DND-41 (cell line): ENCODE measurements at regions not wholly inside any gene's neighbourhood (a gene's known extent, or its start where the extent isn't known, plus 50 kb on each side); places are given as distances from the start of the nearest gene placed in this dataset.

Experiments used
- ATAC-seq: fragments of 200-7000 bp; cut with Tn5 transposase; 3 replicates; pipeline ENCODE4 v1.9.1; 2021; ENCODE audit warnings: low read depth; ENCODE audit not compliant: insufficient read depth
- DNase-seq: peaks from one replicate; pipeline ENCODE4 v3.0.0-alpha.2; 2020
- H2AFZ ChIP-seq: 2 replicates; pipeline ENCODE4 v1.6.0; 2012; ENCODE audit warnings: low read depth, low read length
- H3K27ac ChIP-seq: 2 replicates; pipeline ENCODE4 v1.5.1; 2012; ENCODE audit warnings: low read length, inconsistent platforms
- H3K27me3 ChIP-seq: fragments of 200-600 bp; sonication (generic); 2 replicates; pipeline ENCODE4 v1.6.0; 2012; ENCODE audit warnings: low read length, mild to moderate bottlenecking, inconsistent platforms; ENCODE audit not compliant: insufficient read depth, poor library complexity
- H3K36me3 ChIP-seq: 2 replicates; pipeline ENCODE4 v1.5.1; 2012; ENCODE audit warnings: low read length, inconsistent platforms; ENCODE audit not compliant: insufficient read depth
- H3K4me1 ChIP-seq: 2 replicates; pipeline ENCODE4 v1.5.1; 2012; ENCODE audit warnings: mild to moderate bottlenecking, low read length; ENCODE audit not compliant: insufficient read depth
- H3K4me2 ChIP-seq: 2 replicates; pipeline ENCODE4 v1.6.0; 2012; ENCODE audit warnings: mild to moderate bottlenecking, moderate library complexity, low read length, inconsistent platforms; ENCODE audit not compliant: insufficient read depth
- H3K4me3 ChIP-seq, 2 experiments: fragments of 200-600 bp in 1 of 2; shearing (Covaris generic) in 1 of 2; 2 replicates each; pipeline ENCODE4 v1.5.1; 2012 to 2016; ENCODE audit warnings: inconsistent platforms in 2 of 2, low read length in 2 of 2, mild to moderate bottlenecking in 2 of 2, low read depth in 1 of 2, moderate library complexity in 1 of 2
- H3K79me2 ChIP-seq: 2 replicates; pipeline ENCODE4 v1.6.0; 2012; ENCODE audit warnings: low read length, inconsistent platforms; ENCODE audit not compliant: insufficient read depth
- H3K9ac ChIP-seq: 2 replicates; pipeline ENCODE4 v1.6.0; 2012; ENCODE audit warnings: low read depth, mild to moderate bottlenecking, inconsistent platforms, low read length, moderate library complexity
- H3K9me3 ChIP-seq: 2 replicates; pipeline ENCODE4 v1.5.1; 2012; ENCODE audit warnings: low read length, moderate library complexity, mild to moderate bottlenecking, inconsistent platforms; ENCODE audit not compliant: insufficient read depth, severe bottlenecking
- H4K20me1 ChIP-seq: 2 replicates; pipeline ENCODE4 v1.6.0; 2012; ENCODE audit warnings: low read length; ENCODE audit not compliant: insufficient read depth
- EZH2 ChIP-seq: IDR thresholded peaks from 3 replicates; pipeline ENCODE4 v1.6.1; 2012; ENCODE audit warnings: borderline replicate concordance, low read depth, mild to moderate bottlenecking, moderate library complexity, low read length, inconsistent platforms; ENCODE audit not compliant: severe bottlenecking
- TF ChIP-seq, protein P1 (sequence below): IDR thresholded peaks from 2 replicates; pipeline ENCODE4 v1.5.1; 2012; ENCODE audit warnings: borderline replicate concordance, low read length, moderate library complexity, mild to moderate bottlenecking; ENCODE audit not compliant: poor library complexity, severe bottlenecking; ENCODE audit errors: extremely low read depth

- no peak overlapping the region for H3K4me2 ChIP-seq
- H3K36me3 ChIP-seq: no peaks in the 10 kb centered on the region
- H3K9me3 ChIP-seq: no peaks in the 10 kb centered on the region
- TF ChIP-seq, protein P1, sequence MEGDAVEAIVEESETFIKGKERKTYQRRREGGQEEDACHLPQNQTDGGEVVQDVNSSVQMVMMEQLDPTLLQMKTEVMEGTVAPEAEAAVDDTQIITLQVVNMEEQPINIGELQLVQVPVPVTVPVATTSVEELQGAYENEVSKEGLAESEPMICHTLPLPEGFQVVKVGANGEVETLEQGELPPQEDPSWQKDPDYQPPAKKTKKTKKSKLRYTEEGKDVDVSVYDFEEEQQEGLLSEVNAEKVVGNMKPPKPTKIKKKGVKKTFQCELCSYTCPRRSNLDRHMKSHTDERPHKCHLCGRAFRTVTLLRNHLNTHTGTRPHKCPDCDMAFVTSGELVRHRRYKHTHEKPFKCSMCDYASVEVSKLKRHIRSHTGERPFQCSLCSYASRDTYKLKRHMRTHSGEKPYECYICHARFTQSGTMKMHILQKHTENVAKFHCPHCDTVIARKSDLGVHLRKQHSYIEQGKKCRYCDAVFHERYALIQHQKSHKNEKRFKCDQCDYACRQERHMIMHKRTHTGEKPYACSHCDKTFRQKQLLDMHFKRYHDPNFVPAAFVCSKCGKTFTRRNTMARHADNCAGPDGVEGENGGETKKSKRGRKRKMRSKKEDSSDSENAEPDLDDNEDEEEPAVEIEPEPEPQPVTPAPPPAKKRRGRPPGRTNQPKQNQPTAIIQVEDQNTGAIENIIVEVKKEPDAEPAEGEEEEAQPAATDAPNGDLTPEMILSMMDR: no peak
- no peak for TF ChIP-seq EZH2
- no peaks in the 10 kb centered on the region for H3K27me3 ChIP-seq
- H4K20me1 ChIP-seq: no peaks in the 10 kb centered on the region
- no peak overlapping the region for H3K4me3 ChIP-seq
- no peak overlapping the region for H3K9ac ChIP-seq
- H2AFZ ChIP-seq: peak overlapping the region; percentile 40; the same call in 1 of the 2 replicates
- no peak overlapping the region for H3K27ac ChIP-seq
- ATAC-seq (no peak), DNase-seq (no peak)
- no peaks in the 10 kb centered on the region for H3K79me2 ChIP-seq
- H3K4me1 ChIP-seq: peaks cover 9% of the 10 kb centered on the region
These were observed 305.7 kb upstream of the SNX7 start for GRCh38 chr1:98355656-98356383.

DNA sequence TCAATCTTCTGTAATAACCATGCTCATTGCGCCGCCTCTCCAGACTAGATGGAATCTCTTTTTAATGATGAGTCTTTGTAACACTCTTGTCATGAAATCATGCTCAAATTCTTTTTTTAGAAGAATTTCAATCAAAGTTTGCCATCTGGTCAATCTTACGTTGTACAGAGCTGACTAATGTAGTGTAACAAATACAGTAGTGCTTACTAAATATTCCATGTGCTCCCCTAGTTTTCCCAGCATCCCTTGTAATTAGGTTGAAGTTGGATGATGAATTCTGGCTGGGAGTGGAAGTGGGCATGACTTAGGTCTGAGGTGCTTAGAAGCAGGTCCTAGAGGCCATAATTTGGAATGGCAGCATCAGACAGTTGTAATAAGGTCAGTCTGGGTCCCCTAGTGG lies 309.1 kb upstream of the SNX7 start:
- Histone ChIP-seq H4K20me1 (no peaks in the 10 kb centered on the region), H3K4me1 (peaks cover 9% of the 10 kb centered on the region), H3K4me2 (no peak overlapping the region), H3K27ac (no peak overlapping the region), H3K9me3 (no peaks in the 10 kb centered on the region), H3K9ac (no peak overlapping the region), H3K27me3 (no peaks in the 10 kb centered on the region), H2AFZ (no peak overlapping the region), H3K79me2 (no peaks in the 10 kb centered on the region), H3K4me3 (no peak overlapping the region), H3K36me3 (no peaks in the 10 kb centered on the region)
- ATAC-seq (no peak), DNase-seq (no peak)
- TF ChIP-seq, protein P1: no peak
- TF ChIP-seq EZH2: no peak

DNA sequence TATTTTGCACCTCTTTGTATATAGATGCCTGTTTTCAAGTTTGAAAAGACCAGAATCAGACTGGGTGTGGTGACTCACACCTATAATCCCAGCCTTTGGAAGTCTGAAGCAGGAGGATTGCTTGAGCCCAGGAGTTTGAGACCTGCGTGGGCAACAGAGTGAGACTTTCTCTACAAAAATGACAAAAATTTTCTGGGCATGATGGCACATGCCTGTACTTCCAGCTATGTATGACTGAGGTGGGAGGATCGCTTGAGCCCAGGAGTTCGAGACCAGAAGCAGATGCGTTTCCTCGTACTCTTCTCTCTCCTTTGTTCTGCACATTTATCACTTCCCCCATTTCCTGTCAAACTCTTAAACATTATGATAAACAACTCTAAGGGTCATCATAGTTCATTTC lies 310.0 kb upstream of the SNX7 start:
- TF ChIP-seq EZH2: no peak
- TF ChIP-seq, protein P1: no peak
- Histone ChIP-seq H3K27ac (peak overlapping the region; percentile 28; the same call in 1 of the 2 replicates), H3K36me3 (no peaks in the 10 kb centered on the region), H3K79me2 (no peaks in the 10 kb centered on the region), H3K4me2 (no peak overlapping the region), H2AFZ (peak overlapping the region; percentile 45), H4K20me1 (no peaks in the 10 kb centered on the region), H3K9ac (no peak overlapping the region), H3K9me3 (no peaks in the 10 kb centered on the region), H3K4me1 (peaks cover 9% of the 10 kb centered on the region), H3K27me3 (no peaks in the 10 kb centered on the region), H3K4me3 (no peak overlapping the region)
- ATAC-seq: peak; percentile 71
- no peak for DNase-seq

- no peaks in the 10 kb centered on the region for H3K27me3 ChIP-seq
These were observed 316.1 kb upstream of the SNX7 start for GRCh38 chr1:98345417-98345816.

More at GRCh38 chr1:98345417-98345816, 316.1 kb upstream of the SNX7 start:
- ATAC-seq: no peak
- Histone ChIP-seq H3K9me3 (no peaks in the 10 kb centered on the region), H3K9ac (no peak overlapping the region), H2AFZ (no peak overlapping the region), H3K36me3 (no peaks in the 10 kb centered on the region), H4K20me1 (no peaks in the 10 kb centered on the region), H3K4me1 (no peaks in the 10 kb centered on the region), H3K27ac (no peak overlapping the region), H3K79me2 (no peaks in the 10 kb centered on the region), H3K4me3 (no peak overlapping the region), H3K4me2 (no peak overlapping the region)
- TF ChIP-seq, protein P1: no peak
- no peak for TF ChIP-seq EZH2
- DNase-seq: no peak
